NCI-H1930 (cell line): ENCODE measurements at regions not wholly inside any gene's neighbourhood (a gene's known extent, or its start where the extent isn't known, plus 50 kb on each side); places are given as distances from the start of the nearest gene placed in this dataset.

ENCODE experiments used
- DNase-seq, 2 experiments: peaks; one replicate each; lab custom pipeline; 2025; lab: John Stamatoyannopoulos, UW

DNA sequence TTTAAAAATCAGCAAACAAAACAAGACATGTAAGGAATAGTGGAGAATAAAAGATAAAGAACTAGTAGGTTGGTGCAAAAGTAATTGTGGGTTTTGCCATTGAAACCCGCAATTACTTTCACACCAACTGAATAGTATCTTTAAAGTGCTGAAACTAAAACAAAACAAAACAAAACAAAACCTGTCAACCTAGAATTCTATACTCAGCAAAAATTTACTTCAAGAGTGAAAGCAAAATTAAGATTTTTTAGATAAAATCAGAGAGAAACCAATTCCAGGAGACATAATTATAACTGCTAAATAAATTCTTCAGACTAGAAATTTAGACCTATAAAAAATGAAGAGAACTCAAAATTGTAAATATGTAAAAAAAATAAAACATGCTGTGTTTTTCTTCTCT lies 114.0 kb upstream of the TSPAN2 start:
- no peak for DNase-seq

DNA sequence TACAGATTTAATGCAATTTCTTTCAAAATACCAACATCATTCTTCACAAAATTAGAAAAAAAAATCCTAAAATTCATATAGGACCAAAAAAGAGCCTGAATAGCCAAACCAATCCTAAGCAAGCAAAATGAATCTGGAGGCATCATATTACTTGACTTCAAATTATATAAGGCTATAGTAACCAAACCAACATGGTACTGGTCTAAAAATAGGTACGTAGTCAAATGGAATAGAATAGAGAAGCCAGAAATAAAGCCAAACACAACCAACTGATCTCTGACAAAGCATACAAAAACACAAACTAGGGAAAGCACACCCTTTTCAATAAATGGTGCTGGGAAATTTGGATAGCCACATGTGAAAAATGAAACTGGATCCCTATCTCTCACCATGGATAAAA lies 112.3 kb upstream of the TSPAN2 start:
- DNase-seq, result no peak

DNA sequence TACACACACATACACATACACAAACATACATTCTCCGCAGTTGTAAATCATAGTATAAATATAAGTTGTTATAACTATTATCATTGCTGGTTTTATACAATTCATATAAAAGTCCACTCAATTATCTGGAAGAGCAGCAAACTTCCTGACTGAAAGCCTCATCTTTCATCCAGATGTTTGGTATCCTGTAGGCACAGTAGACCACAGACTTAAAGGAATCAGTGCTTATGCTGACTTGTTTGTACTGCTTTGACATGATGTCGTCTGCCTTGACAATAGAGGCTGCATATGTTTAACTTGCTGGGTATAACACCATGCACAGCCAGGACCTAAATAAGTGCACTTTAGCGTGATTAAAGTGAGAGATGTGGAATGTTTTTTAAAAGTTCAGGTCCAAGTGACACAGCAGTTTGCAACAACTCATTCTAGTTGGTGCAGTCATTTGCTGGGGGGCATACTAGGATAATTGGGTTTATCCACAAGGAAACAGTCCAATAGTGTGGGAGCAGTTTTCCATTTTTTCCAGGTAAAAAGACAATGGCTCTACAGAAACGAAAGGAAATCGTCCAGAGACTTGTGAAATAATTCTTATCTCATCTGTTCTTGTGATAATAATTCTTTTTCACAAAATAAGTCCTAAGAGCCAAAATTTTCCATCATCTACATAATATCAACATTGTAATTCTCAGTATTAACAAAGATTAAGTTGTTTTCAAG lies 110.3 kb upstream of the TSPAN2 start:
- no peak for DNase-seq

DNA sequence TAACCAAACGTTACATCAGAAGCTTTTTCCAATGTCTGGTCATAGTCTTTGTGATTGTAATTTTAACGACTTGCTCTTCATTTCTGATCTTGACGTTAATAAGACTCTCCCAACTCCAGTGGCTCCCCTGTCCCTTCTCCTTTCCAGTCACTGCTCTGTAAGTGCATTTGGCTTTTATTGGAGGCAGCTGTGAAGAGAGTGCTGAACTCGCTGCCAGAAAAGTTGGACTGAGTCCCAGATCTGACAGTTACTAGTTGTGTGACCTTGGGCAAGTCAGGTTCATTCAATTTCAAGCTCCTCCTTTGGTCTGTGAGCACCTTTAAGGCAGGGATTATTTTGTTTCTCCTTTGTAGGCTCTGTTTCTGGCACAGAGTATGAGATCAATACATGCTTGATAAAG lies 109.6 kb upstream of the TSPAN2 start:
- DNase-seq, result no peak

DNA sequence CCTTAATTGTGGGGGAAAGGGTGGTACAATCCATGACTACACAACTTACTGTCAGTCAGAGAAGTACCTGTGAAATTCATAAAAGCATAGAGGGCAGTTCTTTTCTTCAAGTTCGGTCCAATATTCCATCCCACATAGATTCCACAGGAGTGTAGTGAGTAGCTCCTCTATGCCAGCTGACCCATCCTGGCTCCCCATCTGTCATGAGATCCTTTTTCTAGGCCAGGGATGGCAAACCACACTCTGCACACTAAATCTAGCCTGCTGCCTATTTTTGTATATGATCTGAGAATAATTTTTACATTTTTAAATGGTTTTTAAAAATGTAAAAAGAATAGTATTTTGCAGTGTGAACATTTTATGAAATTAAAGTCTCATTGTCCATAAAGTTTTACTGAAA lies 107.0 kb upstream of the TSPAN2 start:
- DNase-seq, result no peak

DNA sequence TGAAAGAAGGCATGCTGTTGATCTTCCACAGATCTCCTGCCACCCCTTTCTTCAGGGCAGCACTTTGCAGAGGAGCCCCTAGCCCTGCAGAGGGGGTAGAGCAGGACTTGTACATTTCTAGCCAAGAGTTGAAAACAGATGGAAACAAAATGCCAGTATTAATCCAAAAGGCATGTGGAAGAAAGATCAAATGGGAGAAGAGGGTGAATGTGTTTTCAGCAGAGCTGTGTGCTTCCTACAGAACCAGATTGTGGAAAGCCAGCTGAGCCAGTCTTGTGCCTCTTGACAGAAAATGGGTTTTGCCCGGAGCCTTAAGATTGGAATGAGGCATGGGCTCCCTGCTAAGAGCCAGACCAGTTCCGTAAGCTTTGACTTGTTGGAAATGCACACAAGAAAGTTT lies 105.2 kb upstream of the TSPAN2 start:
- no peak for DNase-seq

DNA sequence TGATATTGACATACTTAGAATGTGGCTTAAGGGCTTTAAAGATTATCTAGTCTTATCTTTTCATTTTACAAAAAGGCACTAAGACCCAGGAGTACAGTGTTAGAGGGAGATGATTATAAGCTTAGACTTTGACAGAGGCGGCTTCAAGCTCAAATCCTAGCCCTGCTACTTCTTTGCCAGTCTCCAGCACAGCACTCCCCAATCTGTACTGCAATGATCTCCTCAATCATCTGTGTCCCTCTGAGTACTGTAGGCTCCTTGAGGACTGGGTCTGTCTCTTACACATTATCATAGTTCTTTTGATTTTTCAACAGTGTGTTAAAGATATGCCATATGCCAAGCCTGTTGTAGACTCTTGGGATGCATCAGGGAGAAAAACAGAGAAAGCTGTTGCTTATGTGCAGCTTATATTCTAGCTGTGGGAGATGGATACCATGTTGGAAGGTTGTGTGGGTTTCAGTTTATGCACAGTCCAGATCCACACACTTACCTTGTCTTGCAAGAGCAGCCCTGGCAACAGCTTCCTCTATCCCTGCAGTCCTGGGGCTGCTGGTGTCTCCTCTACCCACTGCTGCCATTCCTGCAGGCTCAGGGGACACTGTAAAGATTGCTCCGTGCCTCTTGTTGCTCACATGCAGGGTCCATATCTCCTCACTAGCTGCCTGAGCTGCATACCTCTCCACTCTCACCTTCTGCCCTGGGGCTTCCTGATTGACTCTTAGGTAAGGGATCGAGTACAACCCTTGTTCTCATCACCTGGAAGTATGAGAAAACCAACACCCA lies 103.9 kb upstream of the TSPAN2 start:
- no peak for DNase-seq

DNA sequence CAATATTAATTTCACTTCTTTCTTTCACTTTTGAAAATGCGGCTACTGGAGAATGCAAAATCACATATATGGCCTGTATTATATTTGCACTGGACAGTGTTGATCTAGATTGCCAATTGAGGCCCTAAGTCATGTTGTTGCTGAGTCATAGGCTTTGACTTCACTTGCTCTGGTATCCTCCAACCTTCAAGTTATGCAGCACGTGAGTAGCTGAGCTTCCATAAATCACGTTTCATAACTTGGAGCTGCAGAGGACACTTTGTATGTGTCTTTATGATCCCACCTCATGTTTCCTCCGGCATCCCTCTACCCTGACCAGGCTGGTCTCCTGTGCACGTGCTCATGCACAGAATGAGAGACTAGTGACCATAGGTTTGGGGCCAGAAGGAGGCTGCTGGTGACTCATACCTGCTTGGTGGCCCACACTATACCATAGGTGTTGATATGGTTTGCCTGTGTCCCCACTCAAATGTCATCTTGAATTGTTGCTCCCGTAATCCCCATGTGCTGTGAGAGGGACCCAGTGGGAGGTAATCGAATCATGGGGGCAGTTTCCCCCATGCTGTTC lies 103.0 kb upstream of the TSPAN2 start:
- DNase-seq, result no peak

DNA sequence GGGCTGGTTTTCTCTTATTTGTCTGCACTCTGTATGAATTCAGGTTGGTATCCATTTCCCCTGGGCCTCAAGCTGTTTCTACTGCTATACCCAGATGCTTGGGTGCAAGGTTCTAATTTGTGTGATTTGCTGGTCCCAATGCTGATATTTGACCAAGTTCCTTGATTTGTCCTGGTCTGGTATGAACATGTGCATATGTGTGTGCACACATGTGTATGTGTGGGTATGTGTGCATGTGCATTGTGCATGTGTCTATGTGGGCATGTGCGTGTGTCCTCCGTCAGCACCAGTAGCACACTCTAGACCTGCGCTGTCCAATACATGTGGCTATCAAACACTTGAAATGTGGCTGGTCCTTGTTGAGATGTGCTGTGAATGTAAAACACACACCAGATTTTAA lies 102.4 kb upstream of the TSPAN2 start:
- no peak for DNase-seq

DNA sequence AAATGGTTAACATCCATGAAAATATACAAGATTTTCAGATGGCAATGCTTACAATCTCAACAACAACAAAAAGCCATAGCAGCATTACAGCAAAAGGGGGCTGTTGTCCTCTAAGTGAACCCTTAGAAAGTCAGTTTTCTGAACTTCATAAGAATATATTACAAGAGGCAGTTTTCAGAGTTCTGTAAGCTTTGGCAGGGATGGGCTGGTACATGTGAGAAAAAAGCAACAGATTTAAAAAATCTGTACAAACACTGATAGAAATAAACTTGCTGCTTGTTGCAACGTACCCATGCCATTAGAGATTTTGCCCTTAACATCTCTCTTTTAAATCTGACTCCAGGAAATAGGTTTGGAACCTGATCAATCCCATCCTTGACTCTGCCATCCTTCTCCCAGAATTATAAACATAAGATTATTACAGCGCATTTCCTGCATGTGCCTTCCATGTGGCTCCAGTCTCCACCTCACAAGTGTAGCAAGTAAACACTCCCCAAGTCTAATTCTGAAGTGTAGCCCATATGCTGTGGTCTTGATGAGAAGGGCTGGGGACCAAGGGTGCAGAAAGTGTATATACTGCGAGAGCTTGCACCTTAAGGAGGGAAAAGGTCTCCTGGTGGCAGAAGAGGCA lies 101.4 kb upstream of the TSPAN2 start:
- DNase-seq, result no peak

DNA sequence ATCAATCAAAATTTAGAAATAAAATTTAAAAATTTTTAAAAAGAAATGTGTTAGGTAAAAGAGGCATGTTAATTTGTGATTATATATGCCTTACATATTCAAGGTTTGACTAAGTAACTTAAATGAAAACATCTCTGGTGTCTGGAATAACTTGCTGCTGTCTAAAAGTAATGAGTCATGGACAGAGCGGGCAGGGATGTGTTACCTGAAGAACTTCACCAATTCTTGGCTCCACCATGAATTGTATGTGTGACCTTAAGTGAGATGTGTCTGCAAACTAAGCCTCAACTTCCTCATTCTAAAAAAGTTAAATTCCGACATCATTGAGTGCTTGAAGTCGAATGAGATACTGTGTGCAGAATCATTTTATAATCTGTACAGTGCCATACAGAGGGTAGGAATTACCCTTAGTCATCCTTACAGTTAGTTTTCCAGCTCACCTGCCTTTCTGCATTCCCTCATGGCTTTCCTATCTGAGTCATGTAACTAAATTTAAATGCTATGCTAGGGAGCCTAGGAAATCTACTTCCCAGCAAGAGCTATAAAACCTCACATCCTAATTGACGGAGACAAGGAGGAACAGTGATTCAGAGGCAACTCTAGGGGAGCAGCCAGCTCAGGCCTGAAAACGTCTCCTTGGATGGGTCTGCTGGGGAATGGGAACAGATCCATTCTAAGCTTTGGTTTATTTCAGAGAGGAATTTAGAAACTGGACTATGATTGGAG lies 100.7 kb upstream of the TSPAN2 start:
- DNase-seq, result no peak

DNA sequence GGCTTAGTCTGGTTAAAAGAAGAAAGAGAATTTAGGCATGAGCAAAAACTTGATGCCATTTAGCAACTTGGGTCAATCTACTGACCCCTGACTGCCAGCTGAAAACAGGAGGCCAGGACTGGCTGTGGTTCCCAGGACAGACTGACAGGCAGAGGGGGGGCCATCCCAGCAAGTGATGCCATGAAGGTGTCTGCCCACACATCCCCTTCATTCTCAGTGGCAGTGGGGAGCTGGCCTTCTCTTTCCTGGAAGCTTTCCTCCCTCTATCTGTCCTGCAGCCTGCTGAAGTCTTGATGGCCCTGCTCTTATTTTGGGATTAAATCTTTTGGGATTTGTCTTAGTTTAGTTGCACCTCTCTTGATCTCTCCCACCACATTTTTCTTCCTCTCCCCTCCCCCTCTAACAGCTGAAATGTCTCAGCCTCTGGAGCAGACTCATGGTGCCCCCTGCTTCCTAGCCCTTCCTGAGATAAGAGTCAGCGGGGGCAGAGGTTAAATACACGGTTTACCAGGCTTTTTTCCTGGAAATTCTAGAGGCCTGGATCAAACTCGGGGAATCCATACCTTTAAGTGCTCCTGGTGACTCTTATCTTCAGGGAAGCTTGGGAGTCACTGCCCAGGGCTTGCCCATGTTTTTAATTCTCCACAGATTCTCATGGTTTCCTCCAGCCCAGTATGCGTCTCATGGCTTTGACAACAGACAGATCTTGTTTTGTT lies 99.5 kb upstream of the TSPAN2 start:
- no peak for DNase-seq

DNA sequence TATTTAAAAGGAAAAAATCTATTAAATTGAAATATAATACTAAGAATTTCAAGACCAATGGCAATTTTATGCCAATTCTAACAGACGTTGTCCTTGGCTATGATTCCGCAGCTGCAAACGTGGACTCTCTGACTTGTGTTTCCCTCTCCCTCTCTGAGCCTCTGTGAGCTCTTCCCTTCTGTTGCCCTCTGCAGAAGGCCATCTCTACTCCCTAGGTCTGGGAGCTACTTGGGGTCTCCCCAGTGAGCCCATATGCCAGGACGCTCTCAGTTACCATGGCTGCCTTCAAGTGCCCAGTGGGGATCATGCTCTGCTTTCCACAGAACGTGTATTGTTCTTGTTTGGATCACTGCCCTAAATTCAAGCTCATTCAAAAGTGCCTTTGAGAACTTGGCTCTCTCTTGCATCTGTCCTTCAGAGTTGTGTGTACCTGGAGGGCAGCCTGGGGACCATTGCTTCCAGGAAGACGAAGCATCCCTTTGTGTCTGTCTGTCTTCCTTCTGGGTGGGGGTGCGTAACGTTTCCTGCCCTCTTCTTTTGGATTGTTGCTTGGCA lies 97.5 kb upstream of the TSPAN2 start:
- DNase-seq, result no peak

DNA sequence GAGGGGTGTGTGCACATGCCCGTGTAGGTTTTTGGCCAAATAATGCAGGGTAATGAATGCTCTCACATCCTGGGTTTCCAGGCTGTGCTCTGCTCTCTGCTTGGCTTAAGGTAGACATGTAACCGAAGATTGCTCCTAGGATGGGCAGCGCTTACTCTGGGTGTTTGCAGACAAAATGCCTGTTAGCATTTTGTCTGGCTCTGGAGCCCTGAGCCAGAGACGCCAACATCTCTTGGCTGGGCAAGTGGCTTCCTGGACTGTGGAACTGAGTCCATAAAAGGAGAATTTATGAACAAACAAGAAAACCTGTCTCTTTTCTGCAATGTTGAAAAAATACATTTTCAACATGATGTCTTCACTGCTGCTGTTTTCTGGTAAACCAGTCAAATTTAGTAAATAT lies 96.0 kb upstream of the TSPAN2 start:
- no peak for DNase-seq

DNA sequence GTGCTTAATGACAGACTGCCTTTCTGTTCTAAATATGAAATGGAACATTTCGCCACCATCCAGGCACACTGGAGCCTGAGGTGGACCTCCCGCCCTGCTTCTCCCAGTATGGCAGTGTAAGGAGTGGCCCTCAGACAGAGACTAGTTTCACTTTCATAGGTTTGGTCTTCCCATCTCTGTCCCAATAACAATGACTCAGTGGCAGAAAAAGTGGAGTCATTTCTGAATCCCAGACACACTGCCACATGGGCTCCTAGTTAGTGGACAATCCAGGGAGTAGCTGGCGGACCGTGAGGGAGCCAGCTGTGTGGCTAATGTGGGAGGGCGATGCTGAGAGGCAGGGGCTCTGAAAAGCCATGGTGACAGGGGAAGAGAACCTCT lies 95.6 kb upstream of the TSPAN2 start:
- no peak for DNase-seq

DNA sequence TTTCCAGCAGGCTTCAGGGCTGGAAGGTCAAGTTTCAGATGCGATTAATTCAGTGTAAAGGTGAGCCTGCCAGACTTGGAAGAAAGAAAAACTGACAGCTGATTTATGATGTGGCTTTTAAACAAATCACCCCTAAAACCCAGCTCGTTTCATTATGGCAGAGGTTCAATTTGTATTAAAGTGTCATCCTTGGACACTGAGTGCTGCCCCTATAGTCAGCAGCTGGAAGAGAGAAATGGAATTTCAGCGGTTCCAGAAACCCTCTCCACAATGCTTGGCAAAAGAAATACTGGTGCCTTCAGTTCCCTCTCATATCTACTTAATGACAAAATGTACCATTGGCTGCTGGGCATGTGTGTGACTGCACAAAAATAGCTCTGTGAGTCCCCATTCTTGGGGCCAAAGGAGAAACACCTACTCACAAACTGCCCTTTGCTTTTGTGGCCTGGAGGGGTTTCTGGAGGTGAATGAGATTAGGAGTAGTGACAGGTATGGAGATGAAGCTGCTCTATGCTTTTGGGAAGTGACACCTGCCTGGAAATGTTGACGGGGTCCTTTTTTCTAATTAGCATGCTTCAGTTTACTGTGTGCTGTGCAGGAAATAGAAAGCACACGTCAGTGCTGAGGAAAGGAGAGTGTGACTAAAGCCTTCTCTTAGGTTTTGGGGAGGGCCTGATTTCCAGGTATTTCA lies 95.1 kb upstream of the TSPAN2 start:
- DNase-seq, result no peak

DNA sequence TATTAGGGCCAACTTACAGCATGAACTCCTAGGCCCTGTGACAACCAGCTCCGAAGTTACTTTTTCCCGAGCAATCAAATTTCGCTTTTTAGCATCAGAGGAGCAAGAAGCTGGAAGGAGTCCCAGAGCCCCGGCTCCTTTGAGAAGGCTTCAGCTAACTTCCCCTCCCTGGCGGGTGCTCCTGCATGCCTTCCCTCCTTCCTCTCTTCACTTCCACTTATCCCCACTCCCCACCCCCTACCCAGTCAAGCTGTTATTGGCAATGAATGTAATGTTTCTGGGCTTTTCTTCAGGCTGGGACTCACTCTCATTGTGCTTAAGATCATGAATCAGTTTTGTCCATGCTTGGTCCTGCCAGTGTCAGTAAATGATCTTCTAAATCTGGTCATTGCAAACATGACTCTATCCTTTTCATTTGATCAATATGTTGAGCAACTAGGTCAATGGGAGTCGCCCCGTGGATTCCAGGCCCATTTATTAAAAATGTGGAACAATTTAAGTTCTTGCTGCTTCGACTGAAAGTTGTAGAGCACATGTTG lies 94.5 kb upstream of the TSPAN2 start:
- no peak for DNase-seq

DNA sequence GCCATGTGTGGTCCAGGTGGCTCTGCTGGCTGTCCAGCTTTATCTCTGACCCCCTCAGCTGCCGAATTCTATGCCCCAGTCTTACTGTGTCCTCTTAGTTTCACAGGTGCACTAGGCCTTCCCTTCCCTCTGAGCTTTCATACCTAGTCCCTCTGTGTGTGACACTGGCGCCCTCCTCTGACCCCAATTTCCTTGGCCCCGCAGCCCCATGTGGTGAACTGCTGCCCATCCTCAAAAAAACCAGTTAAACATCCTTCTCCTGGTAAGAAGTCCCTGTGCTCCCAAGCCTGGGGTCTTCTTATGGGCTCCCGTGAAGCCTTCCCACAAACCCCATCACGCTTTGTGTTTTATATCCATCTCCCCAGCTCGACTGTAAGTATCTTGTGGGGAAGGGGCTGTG lies 93.9 kb upstream of the TSPAN2 start:
- DNase-seq, result no peak

DNA sequence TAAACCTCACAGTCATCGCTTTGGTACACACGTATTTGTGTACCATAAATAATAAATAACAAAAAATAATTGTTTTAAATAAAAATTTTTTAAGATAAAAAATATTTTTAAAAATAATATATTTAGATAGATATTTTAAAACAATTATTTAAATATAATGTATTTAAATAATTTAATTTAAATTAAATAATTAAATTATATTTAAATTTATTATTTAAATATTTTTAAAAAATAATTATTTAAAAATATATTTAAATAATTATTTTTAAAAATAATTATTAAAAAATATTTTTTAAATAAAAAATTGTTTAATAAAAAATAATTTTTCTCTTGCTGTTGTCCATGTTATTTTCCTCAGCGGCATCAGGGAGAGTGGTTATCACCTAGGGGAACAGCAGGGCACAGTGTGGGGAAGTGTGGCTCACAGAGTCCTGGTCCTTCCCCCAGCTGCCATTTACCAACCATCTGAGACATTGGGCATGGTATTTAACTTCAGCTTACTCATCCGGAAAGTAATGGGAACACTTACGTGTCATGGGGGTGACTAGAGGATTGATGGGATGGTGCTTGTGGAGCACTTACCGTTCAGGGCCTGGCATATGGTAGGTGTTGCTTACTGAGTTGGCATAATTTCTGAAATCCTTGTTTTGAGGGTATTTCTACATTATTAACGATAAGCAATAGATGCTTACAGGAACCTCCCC lies 92.9 kb upstream of the TSPAN2 start:
- DNase-seq, result no peak

DNA sequence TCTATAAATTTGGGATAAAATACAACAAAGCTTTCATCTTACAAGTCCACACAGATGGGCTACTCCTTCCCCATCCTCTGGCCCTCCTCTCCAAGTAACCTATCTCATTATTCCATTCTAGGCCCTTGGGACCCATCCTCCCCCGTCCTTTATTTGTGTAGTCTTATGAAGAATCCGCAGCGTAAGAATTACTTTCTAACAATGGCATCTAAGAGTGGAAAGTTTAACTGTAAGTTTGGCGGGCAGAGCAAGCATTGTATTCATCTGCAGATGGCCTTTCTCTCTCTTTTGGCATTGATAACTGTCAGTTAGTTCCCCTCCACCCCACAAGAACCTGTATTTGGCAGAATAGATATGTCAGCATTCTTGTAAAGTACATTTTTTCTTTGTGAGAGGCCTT lies 91.9 kb upstream of the TSPAN2 start:
- no peak for DNase-seq
